ENCODE measurements at regions not wholly inside any gene's neighbourhood (a gene's known extent, or its start where the extent isn't known, plus 50 kb on each side); places are given as distances from the start of the nearest gene placed in this dataset.

DNA sequence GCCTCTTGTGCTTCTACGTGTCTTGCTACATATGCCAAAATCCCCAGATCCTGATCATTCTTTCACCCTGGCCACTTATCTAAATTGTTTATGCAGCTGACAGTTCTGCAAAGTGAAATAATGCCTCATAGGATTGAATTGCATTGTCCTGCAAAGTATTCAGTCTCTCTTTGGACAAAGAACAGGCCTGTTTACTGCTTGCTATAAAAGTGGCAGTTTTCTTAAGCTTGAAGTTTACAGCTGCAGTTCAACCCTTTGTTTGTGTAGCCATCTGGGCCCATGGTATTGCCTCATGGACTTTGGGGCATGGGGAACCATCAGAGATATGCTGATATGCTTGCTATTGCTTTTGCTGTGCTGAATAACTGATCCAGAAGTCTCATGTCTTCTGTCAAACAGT lies 523.2 kb downstream of the OTOL1 start:
- H4K20me1 ChIP-seq (ENCODE audit: low read depth) = no peaks in the 10 kb centered on the region
- no peaks in the 10 kb centered on the region for H3K27me3 Mint-ChIP-seq (ENCODE audit: insufficient read depth, low read depth)
- H3K27ac Mint-ChIP-seq = no peak overlapping the region
- no peaks in the 10 kb centered on the region for H3K9me3 ChIP-seq (ENCODE audit: low read depth)
- H3K4me1 ChIP-seq = peaks cover 37% of the 10 kb centered on the region
- TF ChIP-seq, protein P1, sequence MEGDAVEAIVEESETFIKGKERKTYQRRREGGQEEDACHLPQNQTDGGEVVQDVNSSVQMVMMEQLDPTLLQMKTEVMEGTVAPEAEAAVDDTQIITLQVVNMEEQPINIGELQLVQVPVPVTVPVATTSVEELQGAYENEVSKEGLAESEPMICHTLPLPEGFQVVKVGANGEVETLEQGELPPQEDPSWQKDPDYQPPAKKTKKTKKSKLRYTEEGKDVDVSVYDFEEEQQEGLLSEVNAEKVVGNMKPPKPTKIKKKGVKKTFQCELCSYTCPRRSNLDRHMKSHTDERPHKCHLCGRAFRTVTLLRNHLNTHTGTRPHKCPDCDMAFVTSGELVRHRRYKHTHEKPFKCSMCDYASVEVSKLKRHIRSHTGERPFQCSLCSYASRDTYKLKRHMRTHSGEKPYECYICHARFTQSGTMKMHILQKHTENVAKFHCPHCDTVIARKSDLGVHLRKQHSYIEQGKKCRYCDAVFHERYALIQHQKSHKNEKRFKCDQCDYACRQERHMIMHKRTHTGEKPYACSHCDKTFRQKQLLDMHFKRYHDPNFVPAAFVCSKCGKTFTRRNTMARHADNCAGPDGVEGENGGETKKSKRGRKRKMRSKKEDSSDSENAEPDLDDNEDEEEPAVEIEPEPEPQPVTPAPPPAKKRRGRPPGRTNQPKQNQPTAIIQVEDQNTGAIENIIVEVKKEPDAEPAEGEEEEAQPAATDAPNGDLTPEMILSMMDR (IDR thresholded peaks at IDR 0.05) = no peak
- TF ChIP-seq EZH2 (IDR thresholded peaks at IDR 0.05) (no peak), EZH2phosphoT487 (IDR thresholded peaks at IDR 0.05) (no peak)
- H3K4me3 Mint-ChIP-seq = no peak overlapping the region
- H3K4me1 Mint-ChIP-seq = no peaks in the 10 kb centered on the region
- peak overlapping the region; percentile 69 for H3K27ac ChIP-seq
- no peaks in the 10 kb centered on the region for H3K79me2 ChIP-seq (ENCODE audit: low read depth)
- peaks cover 6% of the 10 kb centered on the region for H3F3A ChIP-seq (ENCODE audit: low read depth)
- DNase-seq (ENCODE audit: low spot score) = peak; percentile 17
- H3K27me3 ChIP-seq = no peaks in the 10 kb centered on the region
- H3K4me3 ChIP-seq = no peak overlapping the region
- H3K9ac ChIP-seq = no peak overlapping the region
- no peaks in the 10 kb centered on the region for H3K36me3 Mint-ChIP-seq
- no peaks in the 10 kb centered on the region for H3K9me3 Mint-ChIP-seq
- no peaks in the 10 kb centered on the region for H3K36me3 ChIP-seq
- H2AFZ ChIP-seq (replicated peaks) = peak overlapping the region; percentile 14
- H3K4me2 ChIP-seq = no peak overlapping the region

DNA sequence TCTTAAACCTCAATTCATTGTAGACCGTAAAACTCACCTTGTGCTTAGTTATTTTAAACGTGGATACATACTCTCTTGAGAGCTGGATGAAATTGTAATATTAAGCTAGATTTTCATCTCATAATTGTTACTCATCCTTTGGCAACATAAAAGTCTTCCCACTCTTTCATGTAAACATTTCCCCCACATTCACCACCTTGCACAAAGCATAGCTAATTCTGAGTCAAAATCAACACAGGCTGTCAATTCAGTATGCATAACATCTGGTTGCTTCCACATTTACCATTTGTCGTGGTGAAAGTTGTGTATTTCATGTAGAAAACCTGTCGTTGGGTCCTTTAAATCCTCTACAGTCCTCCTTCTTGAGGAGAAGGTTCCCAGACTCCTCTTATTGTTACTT lies 524.6 kb downstream of the OTOL1 start:
- Histone ChIP-seq H3K79me2 (ENCODE audit: low read depth) (no peaks in the 10 kb centered on the region), H3K36me3 (no peaks in the 10 kb centered on the region), H3K27me3 (no peaks in the 10 kb centered on the region), H3K9ac (no peak overlapping the region), H3K4me1 (peaks cover 26% of the 10 kb centered on the region), H3K27ac (no peak overlapping the region), H4K20me1 (ENCODE audit: low read depth) (no peaks in the 10 kb centered on the region), H3K4me2 (no peak overlapping the region), H2AFZ (replicated peaks) (no peak overlapping the region), H3F3A (ENCODE audit: low read depth) (peaks cover 6% of the 10 kb centered on the region), H3K4me3 (no peak overlapping the region), H3K9me3 (ENCODE audit: low read depth) (no peaks in the 10 kb centered on the region)
- DNase-seq (ENCODE audit: low spot score) = no peak
- H3K27me3 Mint-ChIP-seq (ENCODE audit: insufficient read depth, low read depth) = no peaks in the 10 kb centered on the region
- no peaks in the 10 kb centered on the region for H3K9me3 Mint-ChIP-seq
- no peak for TF ChIP-seq EZH2phosphoT487 (IDR thresholded peaks at IDR 0.05)
- TF ChIP-seq, protein P1 (IDR thresholded peaks at IDR 0.05) = no peak
- no peak for TF ChIP-seq EZH2 (IDR thresholded peaks at IDR 0.05)
- H3K4me1 Mint-ChIP-seq = no peaks in the 10 kb centered on the region
- no peak overlapping the region for H3K4me3 Mint-ChIP-seq
- H3K36me3 Mint-ChIP-seq = no peaks in the 10 kb centered on the region
- H3K27ac Mint-ChIP-seq = no peak overlapping the region

DNA sequence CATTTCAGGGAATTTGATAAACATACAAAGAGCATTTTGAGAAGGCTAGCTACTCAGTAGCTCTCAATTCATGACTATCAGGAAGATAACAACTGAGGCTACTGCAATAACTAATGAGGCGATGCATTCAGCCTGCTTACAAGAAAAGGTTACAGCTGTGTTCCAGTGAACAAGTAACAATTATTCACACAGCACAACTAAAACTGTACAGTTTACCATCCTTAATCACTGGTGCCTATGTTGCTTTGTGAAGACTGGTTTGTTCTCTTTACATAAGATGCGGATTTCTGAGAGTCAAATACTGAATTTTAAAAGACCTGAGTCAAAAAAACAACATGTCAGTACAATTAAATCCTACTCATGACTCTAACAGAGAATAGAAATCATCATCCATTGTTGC lies 526.3 kb downstream of the OTOL1 start:
- Histone ChIP-seq H3K27ac (no peak overlapping the region), H4K20me1 (ENCODE audit: low read depth) (no peaks in the 10 kb centered on the region), H3K9me3 (ENCODE audit: low read depth) (no peaks in the 10 kb centered on the region), H3K4me1 (peaks cover 19% of the 10 kb centered on the region), H3K36me3 (no peaks in the 10 kb centered on the region), H2AFZ (replicated peaks) (no peak overlapping the region), H3K9ac (no peak overlapping the region), H3K4me2 (no peak overlapping the region), H3F3A (ENCODE audit: low read depth) (peaks cover 6% of the 10 kb centered on the region), H3K4me3 (no peak overlapping the region), H3K79me2 (ENCODE audit: low read depth) (no peaks in the 10 kb centered on the region), H3K27me3 (no peaks in the 10 kb centered on the region)
- no peaks in the 10 kb centered on the region for H3K4me1 Mint-ChIP-seq
- H3K27ac Mint-ChIP-seq = no peak overlapping the region
- H3K9me3 Mint-ChIP-seq = no peaks in the 10 kb centered on the region
- H3K36me3 Mint-ChIP-seq = no peaks in the 10 kb centered on the region
- no peaks in the 10 kb centered on the region for H3K27me3 Mint-ChIP-seq (ENCODE audit: insufficient read depth, low read depth)
- no peak overlapping the region for H3K4me3 Mint-ChIP-seq
- TF ChIP-seq, protein P1 (IDR thresholded peaks at IDR 0.05) = no peak
- TF ChIP-seq EZH2phosphoT487 (IDR thresholded peaks at IDR 0.05) (no peak), EZH2 (IDR thresholded peaks at IDR 0.05) (no peak)
- no peak for DNase-seq (ENCODE audit: low spot score)
